ENCODE measurements at regions not wholly inside any gene's neighbourhood (a gene's known extent, or its start where the extent isn't known, plus 50 kb on each side); places are given as distances from the start of the nearest gene placed in this dataset.

DNA sequence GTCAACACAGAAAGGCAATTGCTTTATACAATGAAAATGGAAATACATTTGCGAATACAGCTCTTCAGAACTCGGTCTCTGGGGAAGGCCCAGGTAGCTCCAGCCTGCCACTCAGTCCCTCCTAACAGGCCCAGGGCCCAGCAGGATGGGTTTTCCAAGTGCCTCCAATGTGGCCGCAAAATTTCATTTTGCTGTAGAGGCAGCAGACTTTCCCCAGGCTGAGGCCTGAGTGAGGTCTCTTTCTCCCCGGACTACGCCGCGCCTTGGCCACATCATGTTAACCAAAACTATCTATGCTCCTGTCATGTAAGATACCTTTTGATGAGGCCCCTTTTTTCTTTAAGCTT is 606.0 kb upstream of the SALL1 start:
- H3K4me1 ChIP-seq = no peaks in the 10 kb centered on the region
- no peak for TF ChIP-seq POLR2A (IDR thresholded peaks at IDR 0.05)
- no peak for TF ChIP-seq POLR2AphosphoS5 (IDR thresholded peaks at IDR 0.05; ENCODE audit: insufficient read depth in 1 of 2, low read depth in 1 of 2)
- TF ChIP-seq, protein P1, sequence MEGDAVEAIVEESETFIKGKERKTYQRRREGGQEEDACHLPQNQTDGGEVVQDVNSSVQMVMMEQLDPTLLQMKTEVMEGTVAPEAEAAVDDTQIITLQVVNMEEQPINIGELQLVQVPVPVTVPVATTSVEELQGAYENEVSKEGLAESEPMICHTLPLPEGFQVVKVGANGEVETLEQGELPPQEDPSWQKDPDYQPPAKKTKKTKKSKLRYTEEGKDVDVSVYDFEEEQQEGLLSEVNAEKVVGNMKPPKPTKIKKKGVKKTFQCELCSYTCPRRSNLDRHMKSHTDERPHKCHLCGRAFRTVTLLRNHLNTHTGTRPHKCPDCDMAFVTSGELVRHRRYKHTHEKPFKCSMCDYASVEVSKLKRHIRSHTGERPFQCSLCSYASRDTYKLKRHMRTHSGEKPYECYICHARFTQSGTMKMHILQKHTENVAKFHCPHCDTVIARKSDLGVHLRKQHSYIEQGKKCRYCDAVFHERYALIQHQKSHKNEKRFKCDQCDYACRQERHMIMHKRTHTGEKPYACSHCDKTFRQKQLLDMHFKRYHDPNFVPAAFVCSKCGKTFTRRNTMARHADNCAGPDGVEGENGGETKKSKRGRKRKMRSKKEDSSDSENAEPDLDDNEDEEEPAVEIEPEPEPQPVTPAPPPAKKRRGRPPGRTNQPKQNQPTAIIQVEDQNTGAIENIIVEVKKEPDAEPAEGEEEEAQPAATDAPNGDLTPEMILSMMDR (IDR thresholded peaks at IDR 0.05) = no peak
- H3K27me3 ChIP-seq = no peaks in the 10 kb centered on the region
- no peaks in the 10 kb centered on the region for H3K36me3 ChIP-seq
- no peak for DNase-seq (ENCODE audit: extremely low spot score in 2 of 2)
- H3K4me3 ChIP-seq = no peak overlapping the region
- no peak overlapping the region for H3K27ac ChIP-seq
- intact Hi-C loops (cut with DNase I) = no loop called here
- H3K9me3 ChIP-seq = no peaks in the 10 kb centered on the region

DNA sequence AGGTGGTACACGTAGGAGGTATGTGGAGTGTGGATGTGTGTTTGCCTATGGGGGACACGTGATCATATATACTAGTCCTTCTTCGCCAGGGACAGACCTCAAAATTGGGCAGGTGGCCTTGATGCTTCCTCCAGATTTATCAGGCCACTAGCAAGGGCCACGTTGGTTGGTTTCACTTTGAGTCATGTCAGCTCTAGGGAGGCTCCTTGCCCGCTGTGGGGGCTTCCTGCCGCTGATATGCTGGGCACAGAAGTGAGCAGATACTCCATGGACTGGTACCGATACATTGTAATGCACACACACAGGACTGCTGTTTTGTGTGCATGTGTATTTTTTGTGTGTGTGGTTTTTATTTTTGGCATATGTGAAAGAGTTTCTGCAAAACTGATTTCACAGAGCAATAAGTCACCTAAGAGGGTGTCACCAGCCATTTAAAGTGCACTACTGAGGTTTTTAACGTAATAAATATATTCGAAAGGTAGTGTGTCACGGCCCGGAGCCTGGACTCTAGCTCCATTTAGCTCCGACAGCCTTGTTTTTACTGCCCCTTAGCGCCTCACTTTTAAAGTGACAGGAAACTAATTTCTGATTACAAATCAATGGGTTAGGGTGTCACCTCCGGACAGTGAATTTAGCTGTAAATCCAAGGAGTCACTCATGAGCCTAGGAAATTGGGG is 605.5 kb upstream of the SALL1 start:
- Histone ChIP-seq H3K36me3 (no peaks in the 10 kb centered on the region), H3K4me1 (no peaks in the 10 kb centered on the region), H3K9me3 (no peaks in the 10 kb centered on the region), H3K27ac (no peak overlapping the region), H3K27me3 (no peaks in the 10 kb centered on the region), H3K4me3 (no peak overlapping the region)
- no peak for DNase-seq (ENCODE audit: extremely low spot score in 2 of 2)
- TF ChIP-seq, protein P1 (IDR thresholded peaks at IDR 0.05) = no peak
- intact Hi-C loops (cut with DNase I) = no loop called here

DNA sequence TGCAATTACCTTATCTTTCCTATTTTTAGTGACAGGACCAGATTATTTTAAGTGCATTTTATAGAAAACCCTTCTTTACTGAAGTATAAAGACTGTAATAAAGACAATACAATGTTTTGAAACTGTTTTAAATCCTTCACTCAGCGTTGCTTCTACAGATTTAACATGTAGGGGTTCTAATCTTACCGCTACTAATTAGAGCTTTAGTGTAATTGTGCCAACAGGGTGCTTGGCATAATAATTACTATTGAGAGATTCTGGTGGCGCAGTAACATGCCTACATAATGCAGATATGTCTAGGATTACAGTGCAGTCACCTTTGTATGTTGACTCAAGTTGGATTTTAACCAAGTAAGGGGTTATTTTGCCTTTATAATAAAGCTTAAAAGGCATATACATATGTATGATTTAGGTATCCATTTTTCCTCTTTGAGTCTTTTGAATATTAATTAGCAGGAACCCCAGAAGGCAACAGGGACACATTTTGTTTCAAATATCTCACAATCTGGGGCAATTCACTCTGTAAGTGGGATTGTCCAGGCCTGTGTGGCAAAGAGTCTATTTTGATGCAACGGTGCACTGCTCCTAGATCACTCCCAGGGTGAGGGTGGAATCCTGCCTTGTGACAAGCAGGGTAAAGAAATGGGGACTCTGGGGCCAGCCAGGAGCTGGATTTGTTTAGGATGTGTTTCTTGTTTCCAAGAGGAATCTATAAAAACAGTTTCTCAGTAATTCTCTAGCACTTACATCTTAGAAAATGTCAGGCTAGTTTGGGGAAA is 604.7 kb upstream of the SALL1 start:
- H3K4me3 ChIP-seq = no peak overlapping the region
- no peak for DNase-seq (ENCODE audit: extremely low spot score in 2 of 2)
- no peaks in the 10 kb centered on the region for H3K36me3 ChIP-seq
- H3K27me3 ChIP-seq = no peaks in the 10 kb centered on the region
- intact Hi-C loops (cut with DNase I) = no loop called here
- no peaks in the 10 kb centered on the region for H3K9me3 ChIP-seq
- H3K27ac ChIP-seq = no peak overlapping the region
- no peaks in the 10 kb centered on the region for H3K4me1 ChIP-seq
- TF ChIP-seq, protein P1 (IDR thresholded peaks at IDR 0.05) = no peak
- no peak for TF ChIP-seq POLR2AphosphoS5 (IDR thresholded peaks at IDR 0.05; ENCODE audit: insufficient read depth in 1 of 2, low read depth in 1 of 2)

DNA sequence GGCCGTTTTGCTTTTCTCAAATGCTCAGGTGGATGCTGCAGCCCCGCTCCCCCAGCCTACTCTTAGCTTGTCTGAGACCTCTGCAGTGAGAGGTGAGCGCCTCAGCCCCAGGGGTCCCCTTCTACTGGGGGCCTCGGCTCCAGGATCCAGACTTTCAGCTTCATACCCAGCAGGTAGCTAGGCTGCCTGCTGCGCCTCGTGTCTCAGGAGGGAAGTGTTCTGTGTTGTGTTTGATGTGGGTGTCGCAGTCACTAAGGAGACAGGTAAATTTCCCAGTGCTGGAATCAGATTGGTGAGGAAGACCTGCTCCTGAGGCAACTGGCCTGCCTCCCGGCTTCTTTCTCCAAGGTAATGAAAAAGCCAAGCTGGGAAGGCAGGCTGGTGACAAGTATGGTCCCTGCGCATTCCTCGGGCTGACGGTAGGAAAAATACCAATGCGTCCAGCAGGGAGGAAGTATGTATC is 604.0 kb upstream of the SALL1 start:
- Histone ChIP-seq H3K4me1 (no peaks in the 10 kb centered on the region), H3K27me3 (no peaks in the 10 kb centered on the region), H3K4me3 (no peak overlapping the region), H3K27ac (no peak overlapping the region), H3K36me3 (no peaks in the 10 kb centered on the region), H3K9me3 (no peaks in the 10 kb centered on the region)
- no peak for DNase-seq (ENCODE audit: extremely low spot score in 2 of 2)
- TF ChIP-seq, protein P1 (IDR thresholded peaks at IDR 0.05) = no peak
- no peak for TF ChIP-seq POLR2AphosphoS5 (IDR thresholded peaks at IDR 0.05; ENCODE audit: insufficient read depth in 1 of 2, low read depth in 1 of 2)
- no peak for TF ChIP-seq POLR2A (IDR thresholded peaks at IDR 0.05)
- intact Hi-C loops (cut with DNase I) = no loop called here

DNA sequence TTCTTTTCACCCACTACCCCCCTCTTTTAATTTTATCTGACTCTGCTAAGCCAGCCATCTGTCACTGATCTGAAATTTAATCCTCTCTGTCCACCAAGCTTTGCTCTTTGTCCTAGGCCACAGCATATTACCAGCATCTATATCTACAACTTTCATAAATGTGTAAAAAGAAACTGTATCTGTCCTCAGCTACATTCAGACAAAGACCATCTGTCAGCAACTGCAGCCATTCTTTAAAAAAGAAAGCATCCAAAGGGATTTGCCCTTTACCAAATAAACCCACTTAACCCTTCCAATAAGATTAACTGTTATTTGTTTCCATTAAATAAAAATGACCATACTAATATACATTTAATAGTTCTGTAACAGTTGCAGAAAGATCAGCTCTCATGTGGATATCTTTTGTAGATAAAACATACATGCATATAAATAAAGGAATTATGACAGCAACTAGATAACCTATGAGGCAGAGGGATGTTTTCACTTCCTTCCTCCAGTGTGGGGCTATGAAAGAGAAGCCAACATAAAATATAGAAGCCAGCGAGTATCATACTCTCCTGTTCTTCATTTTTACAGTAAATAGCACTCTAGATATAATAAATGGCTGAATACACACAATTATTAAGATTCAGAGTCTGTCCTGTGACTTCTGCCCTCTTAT is 602.5 kb upstream of the SALL1 start:
- H3K4me1 ChIP-seq = no peaks in the 10 kb centered on the region
- H3K36me3 ChIP-seq = no peaks in the 10 kb centered on the region
- H3K4me3 ChIP-seq = no peak overlapping the region
- no peaks in the 10 kb centered on the region for H3K27me3 ChIP-seq
- no peak for TF ChIP-seq POLR2AphosphoS5 (IDR thresholded peaks at IDR 0.05; ENCODE audit: insufficient read depth in 1 of 2, low read depth in 1 of 2)
- TF ChIP-seq, protein P1 (IDR thresholded peaks at IDR 0.05) = no peak
- no peak for TF ChIP-seq POLR2A (IDR thresholded peaks at IDR 0.05)
- intact Hi-C loops (cut with DNase I) = no loop called here
- no peak for DNase-seq (ENCODE audit: extremely low spot score in 2 of 2)
- H3K27ac ChIP-seq = no peak overlapping the region
- H3K9me3 ChIP-seq = no peaks in the 10 kb centered on the region

All from vagina (tissue), 2 donors.